Upper lobe of right lung (tissue), 1 donor: ENCODE measurements at regions not wholly inside any gene's neighbourhood (a gene's known extent, or its start where the extent isn't known, plus 50 kb on each side); places are given as distances from the start of the nearest gene placed in this dataset.

ENCODE experiments used
- ATAC-seq: fragments of 200-7000 bp; cut with Tn5 transposase; one replicate; pipeline ENCODE4 v1.9.1; 2020; ENCODE audit warnings: mild to moderate bottlenecking, moderate library complexity
- DNase-seq: peaks from one replicate; pipeline ENCODE4 v3.0.0-alpha.2; 2020
- H3K27ac ChIP-seq: fragments of 200-600 bp; one replicate; pipeline ENCODE4 v1.8.0; 2022
- H3K27me3 ChIP-seq: fragments of 200-600 bp; one replicate; pipeline ENCODE4 v1.8.0; 2022; ENCODE audit warnings: mild to moderate bottlenecking
- H3K36me3 ChIP-seq: fragments of 200-600 bp; one replicate; pipeline ENCODE4 v1.8.0; 2022
- H3K4me1 ChIP-seq: fragments of 200-600 bp; one replicate; pipeline ENCODE4 v1.8.0; 2022
- H3K4me3 ChIP-seq: fragments of 200-600 bp; one replicate; pipeline ENCODE4 v1.8.0; 2022; ENCODE audit warnings: mild to moderate bottlenecking
- H3K9me3 ChIP-seq: fragments of 200-600 bp; one replicate; pipeline ENCODE4 v1.8.0; 2022
- CTCF ChIP-seq: fragments of 200-600 bp; IDR thresholded peaks from one replicate; pipeline ENCODE4 v1.8.0; 2022; ENCODE audit warnings: antibody characterized with exemption
- intact Hi-C: fragments of 100-400 bp; cut with DNase I; formaldehyde crosslinking; loops from one replicate; pipeline ENCODE4 v1.11.0; 2022
- donor health status: DM: no; HTN: yes; CAD: no; lungs with severe emphysema.

- Histone ChIP-seq H3K4me3 (no peak overlapping the region), H3K27me3 (no peaks in the 10 kb centered on the region), H3K27ac (no peak overlapping the region), H3K4me1 (peaks cover 3% of the 10 kb centered on the region), H3K9me3 (no peaks in the 10 kb centered on the region), H3K36me3 (no peaks in the 10 kb centered on the region)
- ATAC-seq (no peak), DNase-seq (no peak)
- no peak for TF ChIP-seq CTCF
- intact Hi-C loops = no loop called here
These were observed 200.3 kb upstream of the ZMIZ1 start for GRCh38 chr10:78868456-78868855.

GRCh38 chr10:78868861-78869260 lies 199.9 kb upstream of the ZMIZ1 start:
- Histone ChIP-seq H3K27me3 (no peaks in the 10 kb centered on the region), H3K9me3 (no peaks in the 10 kb centered on the region), H3K4me3 (no peak overlapping the region), H3K4me1 (peaks cover 3% of the 10 kb centered on the region), H3K36me3 (no peaks in the 10 kb centered on the region), H3K27ac (no peak overlapping the region)
- no peak for DNase-seq
- TF ChIP-seq CTCF = no peak
- ATAC-seq = no peak
- intact Hi-C loops = no loop called here

GRCh38 chr10:78869508-78870454 lies 199.0 kb upstream of the ZMIZ1 start:
- H3K4me3 ChIP-seq = no peak overlapping the region
- H3K27ac ChIP-seq = no peak overlapping the region
- DNase-seq (no peak), ATAC-seq (no peak)
- no peak for TF ChIP-seq CTCF
- intact Hi-C loops = no loop called here
- H3K4me1 ChIP-seq = peaks cover 3% of the 10 kb centered on the region
- no peaks in the 10 kb centered on the region for H3K9me3 ChIP-seq
- no peaks in the 10 kb centered on the region for H3K27me3 ChIP-seq
- H3K36me3 ChIP-seq = no peaks in the 10 kb centered on the region

- DNase-seq = no peak
- intact Hi-C loops = no loop called here
- no peak overlapping the region for H3K27ac ChIP-seq
These were observed 198.3 kb upstream of the ZMIZ1 start for GRCh38 chr10:78870458-78870857.

DNA sequence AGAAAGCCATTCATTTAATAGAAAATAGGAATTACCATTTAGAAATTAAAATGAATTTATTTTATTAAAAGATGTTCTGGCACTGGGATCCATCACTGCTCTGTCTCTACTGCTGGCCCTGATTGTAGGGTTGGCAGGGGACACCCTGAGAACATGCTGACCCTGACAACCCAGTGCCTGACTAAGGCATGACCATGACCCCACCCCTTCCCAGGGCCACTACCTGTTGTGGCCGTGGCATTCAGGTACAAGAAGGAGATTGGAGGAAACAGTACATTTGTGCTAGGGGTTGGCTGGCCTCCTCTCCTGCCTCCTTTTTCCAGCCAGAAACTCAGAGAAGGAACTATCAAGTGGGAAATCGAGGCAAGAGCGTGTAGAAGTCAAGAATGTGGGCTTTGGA lies 197.0 kb upstream of the ZMIZ1 start:
- Histone ChIP-seq H3K27me3 (no peaks in the 10 kb centered on the region), H3K36me3 (no peaks in the 10 kb centered on the region), H3K4me1 (no peaks in the 10 kb centered on the region), H3K9me3 (no peaks in the 10 kb centered on the region), H3K27ac (no peak overlapping the region), H3K4me3 (no peak overlapping the region)
- no peak for DNase-seq
- intact Hi-C loops = no loop called here
- ATAC-seq = no peak
- no peak for TF ChIP-seq CTCF

More at GRCh38 chr10:78870458-78870857, 198.3 kb upstream of the ZMIZ1 start:
- H3K36me3 ChIP-seq = no peaks in the 10 kb centered on the region
- H3K4me3 ChIP-seq = no peak overlapping the region
- H3K27me3 ChIP-seq = no peaks in the 10 kb centered on the region
- no peak for ATAC-seq
- no peak for TF ChIP-seq CTCF
- peaks cover under 1% of the 10 kb centered on the region for H3K4me1 ChIP-seq
- H3K9me3 ChIP-seq = no peaks in the 10 kb centered on the region
